GM18507 (cell line): ENCODE measurements at regions not wholly inside any gene's neighbourhood (a gene's known extent, or its start where the extent isn't known, plus 50 kb on each side); places are given as distances from the start of the nearest gene placed in this dataset.
"Not testable (repeated sequence)": the region's sequence is repeated elsewhere in the genome, so short reads cannot be mapped to it uniquely, and the experiment has no call there.

Experiments used
- DNase-seq: peaks from one replicate; pipeline ENCODE4 v3.0.0; 2011; ENCODE audit warnings: low read depth; ENCODE audit not compliant: insufficient read length; ENCODE audit errors: extremely low spot score
- FAIRE-seq: peaks from 2 replicates; lab custom pipeline; 2011; peaks lifted over from hg19 to GRCh38; lab: Jason Lieb, UNC

DNA sequence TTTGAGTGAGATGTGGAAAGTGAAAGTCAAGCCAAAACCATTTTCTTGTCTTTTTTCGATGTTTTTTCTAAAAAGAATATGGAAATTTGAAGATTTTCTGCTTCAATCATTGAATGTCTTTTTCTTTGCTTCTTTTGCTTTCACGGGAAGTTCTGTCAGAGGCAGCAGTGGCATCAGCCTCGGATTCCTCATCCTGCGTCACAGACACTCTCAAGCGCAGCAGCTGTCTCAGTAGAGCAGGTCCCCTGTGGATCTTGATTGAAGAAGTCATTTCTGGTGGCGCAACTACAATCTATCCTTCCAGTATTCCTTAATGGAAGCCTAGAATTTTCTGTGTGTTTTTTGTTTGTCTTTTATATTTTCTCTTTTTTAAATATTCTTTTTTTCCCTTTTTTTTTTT is 52.7 kb upstream of the NEIL3 start:
- no peak for FAIRE-seq
- no peak for DNase-seq

DNA sequence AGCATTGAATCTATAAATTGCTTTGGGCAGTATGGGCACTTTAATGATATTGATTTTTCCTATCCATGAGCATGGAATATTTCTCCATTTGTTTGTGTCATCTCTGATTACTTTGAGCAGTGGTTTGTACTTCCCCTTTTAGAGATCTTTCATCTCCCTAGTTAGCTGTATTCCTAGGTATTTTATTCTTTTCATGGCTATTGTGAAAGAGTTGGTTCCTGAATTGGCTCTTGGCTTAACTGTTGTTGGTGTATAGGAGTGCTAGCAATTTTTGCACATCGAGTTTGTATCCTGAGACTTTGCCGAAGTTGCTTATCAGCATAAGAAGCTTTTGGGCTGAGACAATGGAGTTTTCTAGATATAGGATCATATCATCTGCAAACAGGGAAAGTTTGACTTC is 50.2 kb upstream of the NEIL3 start:
- FAIRE-seq, DNase-seq: not testable (repeated sequence)
